ENCODE measurements at regions not wholly inside any gene's neighbourhood (a gene's known extent, or its start where the extent isn't known, plus 50 kb on each side); places are given as distances from the start of the nearest gene placed in this dataset.
A peak's percentile ranks its signal among the peaks of the same experiment; 100 is the strongest.
"Not testable (repeated sequence)": the region's sequence is repeated elsewhere in the genome, so short reads cannot be mapped to it uniquely, and the experiment has no call there.

DNA sequence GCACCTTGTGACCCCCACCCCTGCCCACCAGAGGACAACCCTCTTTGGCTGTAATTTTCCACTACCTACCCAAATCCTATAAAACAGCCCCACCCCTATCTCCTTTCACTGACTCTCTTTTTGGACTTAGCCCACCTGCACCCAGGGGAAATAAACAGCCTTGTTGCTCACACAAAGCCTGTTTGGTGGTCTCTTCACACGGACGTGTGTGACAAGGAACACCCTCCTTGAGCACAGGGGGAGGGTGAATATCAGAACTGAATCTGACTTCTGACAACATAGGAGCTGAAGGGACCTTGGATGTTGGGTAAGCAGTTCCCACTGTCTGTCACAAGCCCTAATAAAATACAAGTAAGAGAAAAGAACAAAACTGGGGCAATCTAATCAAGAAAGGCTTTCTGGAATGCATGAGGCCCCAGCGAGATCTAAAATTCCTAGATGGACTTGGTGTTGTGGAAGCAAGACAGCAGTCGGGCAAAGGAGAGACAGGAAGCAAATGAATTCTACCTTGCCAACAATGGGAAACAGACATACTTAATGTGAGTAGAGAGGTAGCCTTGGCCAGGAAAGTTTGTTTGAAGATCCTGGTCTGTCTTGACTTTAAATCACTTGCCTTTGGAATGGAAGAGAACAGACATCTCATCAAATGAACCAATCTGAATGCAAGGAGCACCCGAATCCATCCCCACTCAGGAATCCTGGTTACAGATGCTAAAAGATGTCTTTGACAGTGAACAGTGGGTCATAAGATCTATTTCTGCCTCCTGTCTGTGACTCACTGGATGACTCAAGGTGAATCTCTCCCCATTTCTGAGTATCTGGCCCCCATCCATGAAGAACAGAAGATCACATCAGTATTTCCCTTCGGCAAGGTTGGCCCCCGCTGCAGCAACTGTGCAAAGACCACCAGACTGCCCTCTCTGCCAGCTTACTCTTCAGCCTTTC lies 53.3 kb downstream of the OLFML3 start:
- DNase-seq, result no peak

DNA sequence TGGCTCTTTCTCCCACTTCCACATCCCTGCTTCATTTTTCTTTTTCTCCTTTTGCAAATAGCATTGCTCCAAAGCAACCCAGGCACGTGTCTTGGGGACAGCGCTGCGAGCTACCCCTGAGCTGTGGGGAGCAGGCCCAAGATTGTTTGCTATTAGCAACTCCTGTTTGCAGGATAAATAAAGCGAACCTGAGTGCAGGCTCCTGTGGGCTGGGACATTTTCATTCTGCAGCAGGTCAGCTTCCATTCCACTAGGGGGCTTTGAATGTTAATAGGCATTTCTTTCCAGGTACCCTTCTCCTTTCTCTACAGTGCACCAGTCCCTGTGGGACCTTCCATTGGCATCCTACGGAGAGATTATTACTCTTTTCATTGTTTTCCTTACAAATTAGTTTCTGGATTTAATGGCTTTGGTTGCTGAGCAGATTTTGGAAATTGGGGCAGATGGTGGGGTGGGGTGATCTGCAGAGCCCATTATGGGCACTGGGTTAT lies 54.0 kb downstream of the OLFML3 start:
- DNase-seq, result peak; percentile 57

DNA sequence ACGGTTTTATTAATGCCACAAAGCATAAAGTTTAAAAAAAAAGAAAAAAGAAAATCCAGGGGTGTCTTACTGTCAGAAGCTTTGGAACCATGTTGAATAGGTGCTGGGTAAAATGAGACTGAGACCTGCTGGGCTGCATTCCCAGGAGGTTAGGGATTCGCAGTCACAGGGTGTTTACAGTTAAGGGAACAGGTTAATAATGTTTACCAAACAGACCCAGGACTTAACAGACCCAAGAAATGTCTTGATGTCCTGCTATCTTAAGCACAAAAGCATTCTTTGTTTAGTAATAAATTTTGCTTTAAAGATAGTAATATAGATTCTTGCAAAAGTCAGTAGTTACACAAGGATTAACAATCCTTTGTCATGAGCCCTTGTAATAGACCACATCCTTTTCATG lies 54.7 kb downstream of the OLFML3 start:
- no peak for DNase-seq

DNA sequence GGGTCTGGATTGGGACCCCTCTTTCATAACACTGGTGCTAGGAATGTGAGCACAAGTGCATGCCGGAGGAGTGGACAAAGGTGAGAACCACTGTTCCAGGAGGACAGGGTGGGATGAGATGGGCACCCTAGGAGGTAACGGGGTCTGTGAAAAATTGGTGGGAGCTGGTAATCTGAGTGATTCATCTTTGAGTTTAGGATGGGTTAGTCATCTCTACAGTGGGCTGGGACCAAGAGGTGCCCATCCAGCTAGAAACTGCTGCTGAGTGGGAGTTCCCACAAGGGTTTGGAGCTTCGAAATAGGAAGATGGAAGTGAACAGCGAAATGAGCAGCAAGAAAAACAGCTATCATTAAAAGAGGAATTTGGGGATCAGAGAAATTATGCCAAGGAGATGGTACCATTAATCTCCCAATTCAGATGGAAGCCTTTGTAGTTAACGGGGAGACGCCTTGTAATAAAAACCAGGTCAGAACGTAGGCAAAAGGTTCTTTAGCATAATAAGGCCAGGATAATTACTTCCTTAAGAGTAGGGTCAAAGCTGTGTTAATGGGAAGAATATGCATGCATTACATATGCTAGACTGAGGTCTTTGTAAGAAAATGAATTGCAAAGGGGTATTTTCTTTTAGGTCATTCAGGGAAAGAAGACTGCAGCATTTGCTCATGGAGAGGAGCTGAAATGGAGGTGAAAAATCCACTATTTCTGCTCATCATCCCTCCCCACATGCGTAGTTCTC lies 55.5 kb downstream of the OLFML3 start:
- no peak for DNase-seq

DNA sequence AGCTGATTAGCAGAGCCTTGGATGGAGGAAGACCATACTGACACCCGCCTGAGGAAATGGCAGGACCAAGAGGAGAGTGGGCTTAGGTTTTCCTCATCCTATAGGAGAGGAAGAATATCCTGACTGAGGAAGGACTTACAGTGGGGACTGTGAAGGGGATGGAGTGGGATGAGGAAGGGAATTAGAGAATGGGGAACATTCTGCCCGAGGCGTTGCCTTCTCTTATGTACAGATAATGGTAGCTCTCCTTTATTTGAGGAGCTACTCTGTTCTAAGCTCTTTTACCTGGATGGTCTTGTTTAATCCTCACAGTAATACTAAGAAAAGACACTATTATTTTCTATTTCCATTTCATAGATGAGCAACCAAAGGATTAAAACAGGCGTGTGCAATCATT lies 56.0 kb downstream of the OLFML3 start:
- no peak for DNase-seq

DNA sequence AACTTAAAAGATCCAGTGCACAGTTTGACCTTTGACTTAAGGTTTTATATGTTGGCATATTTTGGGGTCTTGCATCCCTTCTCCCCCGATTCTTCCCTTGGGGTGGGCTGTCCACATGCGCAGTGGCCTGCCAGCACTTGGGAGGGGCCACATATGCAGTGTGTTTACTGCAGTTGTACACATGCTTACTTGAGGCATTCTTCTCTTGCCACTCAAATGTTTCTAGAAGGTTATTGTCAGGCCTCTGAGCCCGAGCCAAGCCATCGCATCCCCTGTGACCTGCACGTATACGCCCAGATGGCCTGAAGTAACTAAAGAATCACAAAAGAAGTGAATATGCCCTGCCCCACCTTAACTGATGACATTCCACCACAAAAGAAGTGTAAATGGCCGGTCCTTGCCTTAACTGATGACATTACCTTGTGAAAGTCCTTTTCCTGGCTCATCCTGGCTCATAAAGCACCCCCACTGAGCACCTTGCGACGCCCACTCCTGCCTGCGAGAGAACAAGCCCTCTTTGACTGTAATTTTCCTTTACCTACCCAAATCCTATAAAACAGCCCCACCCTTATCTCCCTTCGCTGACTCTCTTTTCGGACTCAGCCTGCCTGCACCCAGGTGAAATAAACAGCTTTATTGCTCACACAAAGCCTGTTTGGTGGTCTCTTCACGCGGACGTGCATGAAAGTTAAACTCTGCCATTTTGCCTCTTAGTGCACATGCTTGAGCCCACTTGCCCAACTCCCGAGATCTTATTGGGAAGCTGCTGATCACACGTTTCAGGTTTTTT lies 57.8 kb downstream of the OLFML3 start:
- not testable (repeated sequence) for DNase-seq

DNA sequence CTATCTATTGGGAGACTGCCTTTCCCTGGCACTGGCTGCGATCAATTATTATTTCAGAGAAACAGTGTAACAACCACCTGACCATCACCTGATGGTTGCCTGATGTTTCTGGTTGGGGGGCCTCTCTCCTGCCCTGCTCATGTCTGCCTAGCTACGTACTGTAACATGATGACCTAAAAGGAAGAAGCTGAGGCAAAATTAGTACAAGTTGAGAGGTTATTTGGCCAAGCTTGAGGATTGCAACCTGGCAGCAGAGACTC lies 58.3 kb downstream of the OLFML3 start:
- DNase-seq, result no peak

DNA sequence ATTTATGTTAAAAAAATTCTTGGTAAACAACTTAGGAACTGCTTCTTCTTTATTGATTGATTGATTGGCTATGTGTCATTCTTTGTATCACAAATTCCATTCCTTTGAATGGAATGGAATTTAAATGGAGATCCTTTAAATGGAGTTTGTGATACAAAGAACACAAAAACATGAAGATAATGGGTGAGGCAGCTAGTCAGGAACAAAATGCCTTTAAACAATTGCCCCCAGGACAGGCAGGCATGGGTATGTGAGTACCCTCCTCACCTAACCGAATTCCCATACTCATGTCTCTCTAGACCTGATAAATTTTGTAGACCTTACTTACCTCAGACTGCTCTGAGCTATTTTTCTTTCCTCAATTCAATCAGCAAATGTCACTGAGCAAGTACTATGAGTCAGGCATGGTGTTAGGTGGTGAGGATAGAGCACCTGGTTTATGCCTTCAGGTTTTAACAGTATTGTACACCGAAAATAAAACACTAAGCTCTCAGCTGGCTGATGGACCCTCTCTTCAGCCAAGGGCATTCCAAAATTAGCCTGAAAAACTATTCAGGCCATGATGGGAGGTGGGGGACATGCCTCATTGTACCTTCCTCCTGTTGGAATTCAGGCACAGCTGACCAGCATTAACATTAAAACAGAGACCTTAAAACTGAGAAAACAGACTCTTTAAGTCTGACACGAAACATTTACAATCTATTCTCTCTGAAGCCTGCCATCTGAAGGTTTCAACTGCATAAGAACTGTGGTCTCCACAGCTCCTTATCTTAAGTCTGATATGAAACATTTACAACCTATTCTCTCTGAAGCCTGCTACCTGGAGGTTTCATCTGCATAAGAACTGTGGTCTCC lies 58.9 kb downstream of the OLFML3 start:
- no peak for DNase-seq

All from OCI-M1 (cell line).